ENCODE measurements at regions not wholly inside any gene's neighbourhood (a gene's known extent, or its start where the extent isn't known, plus 50 kb on each side); places are given as distances from the start of the nearest gene placed in this dataset.

- DNase-seq: peak in 1 of 14 experiments; percentile 8
- no peaks in the 10 kb centered on the region for H3K4me1 ChIP-seq (ENCODE audit: insufficient read depth, low read length)
- H3K36me3 Mint-ChIP-seq (ENCODE audit: low read depth): no peaks in the 10 kb centered on the region
- H3K4me1 Mint-ChIP-seq (ENCODE audit: low read depth): no peaks in the 10 kb centered on the region
- H3K27ac ChIP-seq (ENCODE audit: low read depth in 1 of 2, low read length in 2 of 2): no peak overlapping the region
- H3K4me3 ChIP-seq (ENCODE audit: low read length): no peak overlapping the region
- CTCF ChIA-PET: no interaction called here
- no peak for TF ChIP-seq CTCF (IDR thresholded peaks at IDR 0.05)
- no peaks in the 10 kb centered on the region for H3K36me3 ChIP-seq (ENCODE audit: insufficient read depth, low read length)
- intact Hi-C loops (cut with DNase I, micrococcal nuclease): no loop called here
- peaks cover 0 to 7% of the 10 kb centered on the region in 2 experiments for H3K9me3 ChIP-seq (ENCODE audit: control insufficient read depth in 1 of 2, insufficient read depth in 1 of 2, low read length in 2 of 2)
- no peak overlapping the region for H3K27ac Mint-ChIP-seq
- H3K27me3 ChIP-seq (ENCODE audit: control insufficient read depth in 1 of 2, insufficient read depth in 2 of 2, low read length in 2 of 2): peaks cover 0 to 7% of the 10 kb centered on the region in 2 experiments
- no peak overlapping the region for H3K4me3 Mint-ChIP-seq
- H3K27me3 Mint-ChIP-seq: peaks cover 19% of the 10 kb centered on the region
- no peaks in the 10 kb centered on the region for H3K9me3 Mint-ChIP-seq
- POLR2A ChIA-PET: no interaction called here
- ATAC-seq (ENCODE audit: poor library complexity): no peak
Measured at GRCh38 chr3:13141183-13141582, 68.0 kb upstream of the IQSEC1 start.

GRCh38 chr3:13140596-13140995 lies 67.4 kb upstream of the IQSEC1 start:
- ATAC-seq (ENCODE audit: poor library complexity) (no peak), DNase-seq (peak in 1 of 14 experiments; percentile 29)
- no peak overlapping the region for H3K4me3 ChIP-seq (ENCODE audit: low read length)
- H3K9me3 ChIP-seq (ENCODE audit: control insufficient read depth in 1 of 2, insufficient read depth in 1 of 2, low read length in 2 of 2): peaks cover 0 to 7% of the 10 kb centered on the region in 2 experiments
- ChIA-PET CTCF (no interaction called here), POLR2A (no interaction called here)
- Mint-ChIP-seq H3K36me3 (ENCODE audit: low read depth) (no peaks in the 10 kb centered on the region), H3K9me3 (no peaks in the 10 kb centered on the region), H3K4me1 (ENCODE audit: low read depth) (no peaks in the 10 kb centered on the region), H3K27ac (no peak overlapping the region), H3K4me3 (no peak overlapping the region), H3K27me3 (peaks cover 20% of the 10 kb centered on the region)
- H3K27ac ChIP-seq (ENCODE audit: low read depth in 1 of 2, low read length in 2 of 2): no peak overlapping the region
- intact Hi-C loops (cut with DNase I, micrococcal nuclease): no loop called here
- H3K27me3 ChIP-seq (ENCODE audit: control insufficient read depth in 1 of 2, insufficient read depth in 2 of 2, low read length in 2 of 2): peaks cover 0 to 7% of the 10 kb centered on the region in 2 experiments
- no peak for TF ChIP-seq CTCF (IDR thresholded peaks at IDR 0.05)
- H3K4me1 ChIP-seq (ENCODE audit: insufficient read depth, low read length): no peaks in the 10 kb centered on the region
- H3K36me3 ChIP-seq (ENCODE audit: insufficient read depth, low read length): no peaks in the 10 kb centered on the region

GRCh38 chr3:13139471-13140065 lies 66.3 kb upstream of the IQSEC1 start:
- DNase-seq (no peak), ATAC-seq (ENCODE audit: poor library complexity) (no peak)
- Histone ChIP-seq H3K4me3 (ENCODE audit: low read length) (no peak overlapping the region), H3K27ac (ENCODE audit: low read depth in 1 of 2, low read length in 2 of 2) (no peak overlapping the region), H3K36me3 (ENCODE audit: insufficient read depth, low read length) (no peaks in the 10 kb centered on the region), H3K27me3 (ENCODE audit: control insufficient read depth in 1 of 2, insufficient read depth in 2 of 2, low read length in 2 of 2) (peaks cover 0 to 7% of the 10 kb centered on the region in 2 experiments), H3K4me1 (ENCODE audit: insufficient read depth, low read length) (no peaks in the 10 kb centered on the region), H3K9me3 (ENCODE audit: control insufficient read depth in 1 of 2, insufficient read depth in 1 of 2, low read length in 2 of 2) (peaks cover 0 to 7% of the 10 kb centered on the region in 2 experiments)
- Mint-ChIP-seq H3K36me3 (ENCODE audit: low read depth) (no peaks in the 10 kb centered on the region), H3K4me1 (ENCODE audit: low read depth) (no peaks in the 10 kb centered on the region), H3K9me3 (no peaks in the 10 kb centered on the region), H3K4me3 (no peak overlapping the region), H3K27me3 (peaks cover 20% of the 10 kb centered on the region), H3K27ac (no peak overlapping the region)
- ChIA-PET CTCF (no interaction called here), POLR2A (no interaction called here)
- no peak for TF ChIP-seq CTCF (IDR thresholded peaks at IDR 0.05)
- intact Hi-C loops (cut with DNase I, micrococcal nuclease): no loop called here
